Kidney tubule cell (primary cell): ENCODE measurements at regions not wholly inside any gene's neighbourhood (a gene's known extent, or its start where the extent isn't known, plus 50 kb on each side); places are given as distances from the start of the nearest gene placed in this dataset.

Experiments used
- DNase-seq: peaks from one replicate; pipeline ENCODE4 v3.0.0-alpha.2; 2018; ENCODE audit warnings: low spot score

DNA sequence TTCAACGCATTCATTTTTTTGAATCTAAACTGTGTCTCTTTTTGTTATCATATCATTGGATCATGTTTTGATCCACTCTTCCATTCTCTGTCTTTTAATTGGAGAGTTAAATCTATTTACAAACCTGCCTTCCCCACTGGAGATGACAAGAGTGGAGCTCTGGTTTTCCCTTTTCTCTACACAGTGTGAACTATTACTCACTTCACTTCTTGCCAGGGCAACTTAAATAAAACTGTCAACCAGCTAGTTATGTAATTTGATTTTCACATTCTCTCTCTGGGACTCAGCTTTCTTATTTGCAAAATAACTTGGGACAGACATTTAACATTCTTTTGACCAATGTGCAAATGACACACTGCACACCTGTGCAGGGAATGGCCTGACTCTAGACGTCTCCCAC is 230.8 kb upstream of the CST7 start:
- no peak for DNase-seq

DNA sequence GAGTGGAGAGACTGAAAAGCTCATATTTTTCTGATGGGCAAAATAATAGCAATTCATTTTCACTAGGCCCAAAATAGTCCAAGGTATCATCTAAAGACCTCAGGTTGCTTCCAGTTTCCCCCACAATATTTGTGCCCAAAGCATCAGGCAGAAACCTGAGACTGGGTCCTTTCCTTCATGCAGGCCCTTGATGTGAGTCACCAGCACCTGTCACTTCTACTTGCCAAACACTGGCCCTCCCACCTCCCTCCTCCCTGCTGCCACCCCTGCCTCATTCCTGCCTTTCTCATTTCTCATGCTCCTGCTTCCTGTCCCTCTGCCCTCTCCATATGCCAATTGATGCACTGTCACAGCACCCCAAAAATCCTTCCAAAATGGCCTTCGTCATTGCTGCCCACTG is 230.4 kb upstream of the CST7 start:
- DNase-seq, result peak; percentile 22

DNA sequence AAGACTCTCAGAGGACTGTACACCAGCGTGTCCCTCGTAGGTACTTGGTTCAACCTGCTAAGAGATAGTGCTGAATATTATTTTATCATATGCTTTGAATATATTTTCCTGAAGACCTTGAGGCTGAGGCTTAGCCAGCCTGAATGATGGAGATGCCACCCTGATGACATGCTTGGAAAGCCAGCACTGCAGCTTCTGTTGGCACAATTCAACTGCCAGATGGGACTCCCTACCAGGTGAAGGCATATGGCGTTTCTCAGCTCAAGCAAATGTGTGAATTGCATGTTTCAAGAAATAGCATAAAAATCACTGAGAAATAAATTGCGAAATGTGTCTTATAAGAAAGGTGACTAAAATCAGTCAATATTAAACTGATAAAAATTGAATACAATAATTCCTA is 228.1 kb upstream of the CST7 start:
- DNase-seq, result no peak

GRCh38 chr20:24721891-24722568 is 227.0 kb upstream of the CST7 start:
- DNase-seq, result no peak

DNA sequence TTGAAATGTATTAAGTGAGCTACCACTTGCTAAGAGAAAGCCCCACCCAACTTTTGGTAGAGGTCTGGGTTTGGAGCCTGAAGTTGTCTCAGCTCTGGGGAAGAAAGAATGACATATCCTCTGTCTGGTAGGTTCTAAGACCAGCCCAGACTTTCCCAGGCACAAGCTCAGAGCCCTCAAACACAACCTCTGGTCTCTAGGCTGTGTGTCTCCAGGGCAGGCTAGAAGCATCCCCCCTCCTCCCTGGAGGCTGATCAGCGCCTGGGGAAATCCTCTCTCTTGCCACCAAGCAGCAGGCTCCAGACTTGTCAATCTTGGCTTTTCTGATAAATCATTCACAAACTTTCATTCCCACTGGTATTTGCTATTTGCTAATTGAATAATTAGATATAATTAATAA is 226.5 kb upstream of the CST7 start:
- DNase-seq, result no peak

DNA sequence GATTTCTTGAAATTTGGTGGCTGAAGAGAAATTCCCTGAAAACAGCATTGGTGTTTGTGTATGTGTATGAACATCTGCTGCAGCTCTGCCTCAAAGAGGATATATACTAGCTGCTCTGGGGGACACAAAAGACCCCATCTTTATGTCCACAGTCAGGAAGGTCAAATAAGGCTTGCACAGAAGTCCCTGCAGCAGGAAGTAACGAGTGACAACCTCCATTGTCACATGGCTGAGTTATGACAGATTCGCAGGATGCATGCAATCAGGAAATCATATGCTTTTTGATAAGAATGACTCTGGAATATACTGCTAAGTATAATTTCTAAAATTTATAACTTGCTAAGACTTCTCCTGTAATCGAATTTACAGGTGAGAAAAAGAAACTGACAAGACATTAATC is 225.9 kb upstream of the CST7 start:
- no peak for DNase-seq

DNA sequence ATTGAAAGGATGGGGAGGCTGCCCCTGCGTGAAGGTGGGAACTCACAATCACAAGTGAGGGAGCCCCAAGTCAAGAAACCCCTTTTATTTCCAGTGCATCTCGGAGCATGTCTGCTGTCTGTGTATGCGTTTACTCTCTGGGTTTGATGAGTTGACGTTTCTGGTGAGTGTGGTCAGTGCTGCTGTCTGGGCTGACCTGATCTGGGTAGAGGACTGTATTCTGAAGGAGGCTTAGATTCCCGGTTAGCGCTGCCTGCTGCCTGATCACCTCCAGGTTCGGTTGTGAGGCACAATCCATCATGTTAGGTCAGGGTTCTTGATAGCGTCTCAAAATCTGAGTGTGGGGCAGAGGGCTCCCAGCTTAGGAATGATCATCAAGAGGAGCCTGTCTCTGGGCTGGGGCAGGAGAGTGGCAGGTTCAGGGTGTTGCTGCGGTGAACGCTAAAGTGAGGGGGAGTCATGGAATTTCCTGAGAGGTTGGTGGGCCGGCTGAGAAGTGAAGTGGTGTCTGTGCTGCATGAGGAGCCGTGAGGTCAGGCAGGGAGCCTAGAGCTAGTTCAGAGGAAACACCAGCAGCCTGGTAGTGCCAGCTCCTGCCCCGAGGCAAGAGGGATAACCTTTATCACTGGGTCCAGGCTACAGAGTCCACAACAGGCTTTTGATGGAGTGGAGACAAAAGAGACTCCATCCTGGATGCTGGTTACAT is 225.3 kb upstream of the CST7 start:
- DNase-seq, result no peak

DNA sequence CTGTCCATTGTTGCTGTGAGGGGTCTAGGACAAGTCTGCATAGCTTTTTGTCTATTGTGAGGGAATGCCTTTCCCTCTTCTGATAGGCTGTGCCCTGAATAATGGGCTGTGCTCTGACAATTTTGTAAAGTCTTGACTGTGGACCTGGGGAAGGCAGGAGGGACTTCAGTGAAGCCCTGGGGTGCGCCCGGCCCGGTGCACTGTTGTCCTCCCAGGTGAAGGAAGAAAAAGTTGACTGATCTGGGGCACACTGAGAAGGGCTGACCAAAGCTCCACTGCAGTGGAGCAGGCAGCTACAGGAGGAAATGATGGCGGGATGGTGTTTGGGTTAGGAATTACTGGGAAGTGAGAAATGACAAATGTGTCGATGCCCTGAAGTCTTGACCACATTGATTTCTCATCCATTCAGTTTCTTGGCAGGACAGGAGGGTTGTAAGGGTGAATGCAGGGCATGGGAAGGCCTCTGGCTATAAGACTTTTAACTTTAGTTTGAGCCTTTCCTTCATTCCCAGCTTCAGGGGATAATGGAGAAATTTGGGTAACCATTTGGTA is 224.0 kb upstream of the CST7 start:
- no peak for DNase-seq

DNA sequence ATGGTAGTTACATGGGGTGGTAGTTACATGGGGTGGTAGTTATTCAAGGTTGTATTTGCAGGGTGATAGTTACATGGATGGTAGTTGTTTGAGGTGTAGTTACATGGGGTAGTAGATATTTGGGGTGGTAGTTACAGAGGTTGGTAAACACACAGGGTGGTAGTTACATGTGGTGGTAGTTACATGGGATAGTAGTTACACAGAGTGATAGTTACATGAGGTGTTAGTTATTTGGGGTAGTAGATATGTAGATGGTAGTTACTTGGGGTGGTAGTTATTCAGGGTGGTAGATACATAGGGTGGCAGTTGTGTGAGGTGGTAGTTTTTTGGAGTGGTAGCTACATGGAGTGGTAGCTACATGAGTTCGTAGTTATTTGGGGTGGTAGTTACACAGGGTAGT is 221.3 kb upstream of the CST7 start:
- DNase-seq, result no peak

DNA sequence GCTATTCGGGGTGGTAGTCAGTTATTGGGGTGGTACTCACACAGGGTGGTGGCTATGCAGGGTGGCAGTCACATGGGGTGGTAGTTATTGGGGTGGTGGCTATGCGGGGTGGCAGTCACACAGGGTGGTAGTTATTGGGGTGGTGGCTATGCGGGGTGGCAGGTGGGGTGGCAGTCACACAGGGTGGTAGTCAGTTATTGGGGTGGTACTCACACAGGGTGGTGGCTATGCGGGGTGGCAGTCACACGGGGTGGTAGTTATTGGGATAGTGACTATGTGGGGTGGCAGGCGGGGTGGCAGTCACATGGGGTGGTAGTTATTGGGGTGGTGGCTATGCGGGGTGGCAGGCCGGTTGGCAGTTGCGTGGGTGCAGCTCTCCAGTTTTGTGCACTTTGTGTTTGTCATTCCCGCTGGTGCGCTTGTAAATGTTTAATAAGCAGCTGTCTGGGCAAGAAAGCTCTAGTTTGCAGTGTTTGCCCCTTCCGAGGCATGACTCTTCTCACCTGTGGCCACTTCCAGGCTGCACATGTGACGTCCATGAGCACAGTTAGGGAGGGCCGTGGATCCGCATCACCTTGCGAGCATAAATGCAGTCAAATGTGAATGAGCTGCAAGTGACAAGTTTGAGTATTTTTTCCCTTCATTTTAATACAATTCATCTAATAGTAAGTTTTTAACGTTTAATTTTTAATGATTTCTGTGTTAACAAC is 219.0 kb upstream of the CST7 start:
- DNase-seq, result no peak

- no peak for DNase-seq
Measured at GRCh38 chr20:24730750-24731149, 218.3 kb upstream of the CST7 start.

DNA sequence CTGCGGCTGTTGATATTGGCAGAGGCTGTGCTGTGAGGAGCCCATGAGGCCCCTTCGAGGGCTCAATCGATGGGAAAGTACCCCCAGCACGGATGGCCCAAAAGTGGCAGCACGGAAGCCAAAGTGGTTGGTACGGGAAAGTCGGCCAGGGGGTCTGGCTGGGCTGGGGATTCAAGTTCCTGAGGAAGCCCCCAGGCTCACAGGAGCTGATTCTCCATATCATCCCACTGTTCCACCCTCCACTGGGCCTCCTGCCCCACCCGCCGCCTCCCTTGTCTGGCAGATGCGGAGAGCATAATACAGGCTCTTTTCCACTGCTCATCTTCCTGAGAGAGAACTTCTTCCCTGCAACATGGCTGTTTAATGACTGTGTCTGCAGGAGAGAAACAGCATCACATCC is 217.8 kb upstream of the CST7 start:
- DNase-seq, result no peak

DNA sequence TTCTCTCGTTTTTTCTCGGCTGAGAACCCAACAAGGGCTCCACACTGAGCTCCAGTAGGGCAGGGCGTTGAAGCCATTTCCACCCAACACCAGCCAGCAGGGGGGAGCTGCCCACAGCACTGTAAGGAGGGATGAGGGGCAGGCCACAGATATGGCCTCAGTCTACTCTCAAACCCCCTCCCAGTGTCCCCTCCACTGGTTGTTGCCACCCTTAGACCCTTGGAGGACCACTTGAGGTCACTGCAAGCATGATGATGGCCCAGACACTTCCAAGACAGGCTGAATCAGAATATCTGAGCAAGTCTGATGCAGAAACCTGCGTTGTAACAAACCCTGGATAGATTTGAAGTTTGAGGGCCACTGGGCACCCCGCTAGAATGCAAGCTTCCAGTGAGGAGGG is 217.0 kb upstream of the CST7 start:
- DNase-seq, result no peak

- DNase-seq, result no peak
Measured at GRCh38 chr20:24732599-24732998, 216.5 kb upstream of the CST7 start.

DNA sequence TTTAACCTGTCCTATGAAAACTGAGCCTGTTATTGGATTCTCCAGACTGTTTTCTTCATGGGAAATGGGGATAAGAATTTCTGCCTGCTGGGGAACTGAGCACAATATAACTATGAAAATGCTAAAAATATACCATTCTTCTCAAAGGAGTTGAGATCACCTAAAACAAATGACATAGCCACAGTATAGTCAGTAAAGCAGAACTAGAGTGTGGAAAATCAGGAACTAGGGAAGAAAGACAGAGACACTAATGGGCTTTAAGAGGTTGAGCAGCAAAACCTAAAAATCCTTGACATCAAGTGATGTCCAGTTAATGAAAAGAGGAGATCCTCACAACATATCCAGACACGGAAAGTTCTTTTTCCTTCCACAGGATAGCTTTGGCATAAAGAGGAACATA is 215.7 kb upstream of the CST7 start:
- DNase-seq, result no peak

DNA sequence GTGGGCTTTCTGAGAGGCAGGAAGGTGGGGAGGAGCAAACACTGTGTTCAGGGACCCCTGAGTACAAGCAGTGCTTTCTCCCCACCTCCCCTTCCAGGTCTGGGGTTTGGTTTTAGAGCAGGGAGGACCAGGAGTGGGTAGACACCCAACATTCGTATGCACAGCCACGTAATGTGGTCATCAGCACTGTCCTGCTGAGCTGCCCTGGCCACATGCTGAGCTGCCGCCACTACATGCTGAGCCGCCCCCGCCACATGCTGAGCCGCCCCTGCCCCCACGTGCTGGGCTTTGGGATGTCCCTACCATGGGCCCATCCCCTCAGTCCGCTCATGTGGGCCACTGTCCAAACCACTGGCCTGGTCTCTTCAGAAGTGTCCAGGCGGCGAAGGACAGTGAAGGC is 214.9 kb upstream of the CST7 start:
- no peak for DNase-seq

GRCh38 chr20:24735263-24735662 is 213.8 kb upstream of the CST7 start:
- DNase-seq, result no peak

GRCh38 chr20:24736131-24736843 is 212.8 kb upstream of the CST7 start:
- DNase-seq, result no peak

GRCh38 chr20:24736844-24737211 is 212.2 kb upstream of the CST7 start:
- DNase-seq, result no peak

GRCh38 chr20:24737212-24737850 is 211.7 kb upstream of the CST7 start:
- no peak for DNase-seq

- no peak for DNase-seq
Measured at GRCh38 chr20:24738058-24738775, 210.9 kb upstream of the CST7 start.
